Hepatocyte (in vitro differentiated cells): ENCODE measurements at regions not wholly inside any gene's neighbourhood (a gene's known extent, or its start where the extent isn't known, plus 50 kb on each side); places are given as distances from the start of the nearest gene placed in this dataset.

Experiments used
- DNase-seq: peaks from one replicate; pipeline ENCODE4 v3.0.0-alpha.2; 2016; ENCODE audit warnings: low spot score
- H2AFZ ChIP-seq: fragments of 200-600 bp; sonication (generic); 2 replicates; pipeline ENCODE4 v1.6.0; 2016; ENCODE audit warnings: antibody characterized with exemption, mild to moderate bottlenecking
- H3K27ac ChIP-seq: fragments of 200-600 bp; sonication (generic); 2 replicates; pipeline ENCODE4 v1.5.1; 2016; ENCODE audit warnings: mild to moderate bottlenecking
- H3K27me3 ChIP-seq: fragments of 200-600 bp; sonication (generic); 2 replicates; pipeline ENCODE4 v1.6.1; 2016
- H3K36me3 ChIP-seq: fragments of 200-600 bp; sonication (generic); replicated peaks from 2 replicates; pipeline ENCODE4 v1.5.1; 2016; ENCODE audit warnings: low read depth; ENCODE audit not compliant: insufficient read depth
- H3K4me1 ChIP-seq: fragments of 200-600 bp; sonication (generic); 2 replicates; pipeline ENCODE4 v1.5.1; 2016; ENCODE audit warnings: mild to moderate bottlenecking, moderate library complexity; ENCODE audit not compliant: insufficient read depth
- H3K4me2 ChIP-seq: fragments of 200-600 bp; sonication (generic); 2 replicates; pipeline ENCODE4 v1.6.0; 2016
- H3K4me3 ChIP-seq: fragments of 200-600 bp; sonication (generic); 2 replicates; pipeline ENCODE4 v1.5.1; 2016; ENCODE audit warnings: mild to moderate bottlenecking
- H3K79me2 ChIP-seq: fragments of 200-600 bp; sonication (generic); 2 replicates; pipeline ENCODE4 v1.6.0; 2017; ENCODE audit warnings: mild to moderate bottlenecking
- H3K9me2 ChIP-seq: fragments of 200-600 bp; sonication (generic); replicated peaks from 2 replicates; pipeline ENCODE4 v1.6.0; 2017; ENCODE audit warnings: mild to moderate bottlenecking; ENCODE audit not compliant: insufficient read depth
- H3K9me3 ChIP-seq: fragments of 200-600 bp; sonication (generic); 2 replicates; pipeline ENCODE4 v1.5.1; 2016; ENCODE audit warnings: low read depth, mild to moderate bottlenecking
- H4K20me1 ChIP-seq: fragments of 200-600 bp; sonication (generic); 2 replicates; pipeline ENCODE4 v1.6.0; 2016; ENCODE audit warnings: mild to moderate bottlenecking; ENCODE audit not compliant: insufficient read depth, poor library complexity, severe bottlenecking
- CTCF ChIP-seq: fragments of 200-600 bp; sonication (generic); IDR thresholded peaks from 2 replicates; pipeline ENCODE4 v1.5.1; 2016; ENCODE audit warnings: antibody characterized with exemption, mild to moderate bottlenecking; ENCODE audit not compliant: poor library complexity
- EZH2 ChIP-seq: fragments of 200-600 bp; sonication (generic); IDR thresholded peaks from 2 replicates; pipeline ENCODE4 v1.6.1; 2016; ENCODE audit warnings: antibody characterized with exemption, mild to moderate bottlenecking, borderline replicate concordance
- EZH2phosphoT487 ChIP-seq: fragments of 200-600 bp; sonication (generic); IDR thresholded peaks from one replicate; pipeline ENCODE4 v1.6.1; 2018; ENCODE audit warnings: antibody characterized with exemption, mild to moderate bottlenecking, low read depth, moderate library complexity; ENCODE audit not compliant: unreplicated experiment, severe bottlenecking
- WGBS: methylation state at CpG from one replicate; pipeline ENCODE4 v1.1.6; 2016; ENCODE audit warnings: low lambda C conversion rate; ENCODE audit errors: missing lambda C conversion rate; 5-methylcytosine and 5-hydroxymethylcytosine counted together

DNA sequence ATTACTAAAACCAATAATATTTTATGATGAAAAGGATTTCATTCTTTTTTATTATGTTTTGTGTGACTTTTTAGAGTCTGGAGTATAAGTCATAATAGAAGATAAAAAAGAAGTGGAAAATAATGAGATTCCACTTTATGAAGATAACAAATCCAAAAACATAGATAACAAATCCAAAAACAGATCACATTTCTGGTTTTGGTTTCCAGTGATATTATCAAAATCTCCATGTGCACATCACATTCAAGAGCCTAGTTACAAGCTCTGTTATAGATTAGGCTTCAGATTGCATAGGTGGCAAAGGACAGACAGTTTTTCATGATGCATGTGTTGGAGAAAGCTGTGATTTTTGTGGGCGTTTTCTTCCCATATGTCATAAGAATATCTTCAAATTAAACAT is 648.2 kb downstream of the STK39 start:
- no peaks in the 10 kb centered on the region for H3K79me2 ChIP-seq
- 92% methylated on average over 1 of the region's 1 CpG for WGBS
- H3K4me1 ChIP-seq: no peaks in the 10 kb centered on the region
- H4K20me1 ChIP-seq: no peaks in the 10 kb centered on the region
- TF ChIP-seq CTCF: no peak
- TF ChIP-seq EZH2: no peak
- no peak for TF ChIP-seq EZH2phosphoT487
- DNase-seq: no peak
- H3K36me3 ChIP-seq: no peaks in the 10 kb centered on the region
- no peak overlapping the region for H3K27ac ChIP-seq
- H2AFZ ChIP-seq: no peak overlapping the region
- no peak overlapping the region for H3K4me3 ChIP-seq
- no peak overlapping the region for H3K4me2 ChIP-seq
- H3K9me3 ChIP-seq: no peaks in the 10 kb centered on the region
- H3K9me2 ChIP-seq: no peaks in the 10 kb centered on the region
- H3K27me3 ChIP-seq: no peaks in the 10 kb centered on the region

DNA sequence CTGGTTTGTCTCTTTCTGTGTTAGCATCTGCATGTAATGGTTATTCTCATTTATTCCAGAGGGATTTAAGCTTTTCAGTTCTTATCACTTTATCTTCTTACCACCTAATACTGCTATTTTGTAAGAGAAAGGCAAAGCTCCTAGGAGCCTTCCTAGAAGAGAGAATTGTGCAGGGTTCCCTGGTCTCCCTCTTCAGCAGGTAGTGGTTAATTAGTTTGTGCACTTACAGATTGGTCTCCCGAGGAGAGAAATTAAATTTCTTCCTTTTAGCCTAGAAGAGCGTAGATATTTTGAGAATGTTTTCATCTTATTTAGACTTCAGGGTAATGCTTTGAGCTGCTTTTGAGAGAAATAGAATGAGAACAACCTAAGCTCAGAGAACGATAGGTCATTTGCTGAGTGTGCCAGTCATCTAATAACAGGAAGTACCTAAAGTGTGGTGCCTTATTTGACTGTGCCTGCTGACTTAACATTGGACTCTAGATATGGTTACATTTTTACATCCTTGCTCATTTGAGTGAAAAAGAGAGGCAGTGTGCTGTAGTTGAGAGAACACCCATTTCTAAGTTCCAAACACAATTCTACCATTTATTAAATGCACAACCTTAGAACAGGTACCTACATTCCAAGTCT is 651.4 kb downstream of the STK39 start:
- H3K9me2 ChIP-seq: no peaks in the 10 kb centered on the region
- 46% methylated on average over 3 of the region's 3 CpGs for WGBS

DNA sequence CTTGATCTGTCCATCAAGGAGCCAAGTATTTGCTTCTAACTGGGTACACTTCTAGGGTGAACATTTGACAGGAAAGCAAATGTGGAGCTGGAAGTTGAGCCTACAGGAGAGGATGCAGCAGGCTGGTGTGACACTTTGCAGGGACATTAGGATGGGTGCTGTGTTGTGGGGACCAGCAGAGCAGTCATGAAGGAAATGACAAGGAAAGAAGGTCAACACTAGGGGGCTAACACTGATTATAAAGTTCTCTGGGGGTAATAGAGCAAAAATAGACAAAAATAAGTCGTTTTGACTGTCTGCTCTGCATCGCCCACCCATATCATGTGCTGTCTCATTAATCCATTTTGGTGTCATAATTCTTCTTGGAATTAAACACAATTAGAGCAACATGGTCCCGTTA is 652.4 kb downstream of the STK39 start:
- TF ChIP-seq EZH2phosphoT487 (no peak), EZH2 (no peak), CTCF (no peak)
- DNase-seq: no peak
- Histone ChIP-seq H3K4me1 (no peaks in the 10 kb centered on the region), H3K9me2 (no peaks in the 10 kb centered on the region), H3K36me3 (no peaks in the 10 kb centered on the region), H3K79me2 (no peaks in the 10 kb centered on the region), H3K4me3 (no peak overlapping the region), H3K27ac (no peak overlapping the region), H3K9me3 (no peaks in the 10 kb centered on the region), H2AFZ (no peak overlapping the region), H4K20me1 (no peaks in the 10 kb centered on the region), H3K4me2 (no peak overlapping the region), H3K27me3 (no peaks in the 10 kb centered on the region)
- WGBS: 89% methylated on average over 3 of the region's 3 CpGs

More for the DNA sequence above, 651.4 kb downstream of the STK39 start:
- no peak overlapping the region for H2AFZ ChIP-seq
- no peaks in the 10 kb centered on the region for H3K9me3 ChIP-seq
- H3K4me3 ChIP-seq: no peak overlapping the region
- DNase-seq: no peak
- H3K4me2 ChIP-seq: no peak overlapping the region
- TF ChIP-seq EZH2phosphoT487 (no peak), EZH2 (no peak), CTCF (no peak)
- no peaks in the 10 kb centered on the region for H3K27me3 ChIP-seq
- no peaks in the 10 kb centered on the region for H4K20me1 ChIP-seq
- no peaks in the 10 kb centered on the region for H3K4me1 ChIP-seq
- H3K27ac ChIP-seq: no peak overlapping the region
- no peaks in the 10 kb centered on the region for H3K36me3 ChIP-seq
- H3K79me2 ChIP-seq: no peaks in the 10 kb centered on the region

- DNase-seq: no peak
- H3K27me3 ChIP-seq: no peaks in the 10 kb centered on the region
- H3K9me3 ChIP-seq: no peaks in the 10 kb centered on the region
- H3K9me2 ChIP-seq: no peaks in the 10 kb centered on the region
- H3K4me1 ChIP-seq: no peaks in the 10 kb centered on the region
- TF ChIP-seq EZH2 (no peak), EZH2phosphoT487 (no peak), CTCF (no peak)
- no peak overlapping the region for H3K4me2 ChIP-seq
- H3K27ac ChIP-seq: no peak overlapping the region
- H3K79me2 ChIP-seq: no peaks in the 10 kb centered on the region
- no peak overlapping the region for H2AFZ ChIP-seq
- no peaks in the 10 kb centered on the region for H4K20me1 ChIP-seq
- no peaks in the 10 kb centered on the region for H3K36me3 ChIP-seq
- no peak overlapping the region for H3K4me3 ChIP-seq
Observed at GRCh38 chr2:167592441-167592840, 655.0 kb downstream of the STK39 start.
